Hepatocyte (in vitro differentiated cells): ENCODE measurements at regions not wholly inside any gene's neighbourhood (a gene's known extent, or its start where the extent isn't known, plus 50 kb on each side); places are given as distances from the start of the nearest gene placed in this dataset.

Experiments
- EZH2 ChIP-seq: fragments of 200-600 bp; sonication (generic); IDR thresholded peaks from 2 replicates; pipeline ENCODE4 v1.6.1; 2016; ENCODE audit warnings: antibody characterized with exemption, mild to moderate bottlenecking, borderline replicate concordance
- TF ChIP-seq, protein P1 (sequence below): fragments of 200-600 bp; sonication (generic); IDR thresholded peaks from 2 replicates; pipeline ENCODE4 v1.5.1; 2016; ENCODE audit warnings: antibody characterized with exemption, mild to moderate bottlenecking; ENCODE audit not compliant: poor library complexity

GRCh38 chr19:28880735-28881401 is 332.1 kb downstream of the UQCRFS1 start:
- TF ChIP-seq, protein P1, sequence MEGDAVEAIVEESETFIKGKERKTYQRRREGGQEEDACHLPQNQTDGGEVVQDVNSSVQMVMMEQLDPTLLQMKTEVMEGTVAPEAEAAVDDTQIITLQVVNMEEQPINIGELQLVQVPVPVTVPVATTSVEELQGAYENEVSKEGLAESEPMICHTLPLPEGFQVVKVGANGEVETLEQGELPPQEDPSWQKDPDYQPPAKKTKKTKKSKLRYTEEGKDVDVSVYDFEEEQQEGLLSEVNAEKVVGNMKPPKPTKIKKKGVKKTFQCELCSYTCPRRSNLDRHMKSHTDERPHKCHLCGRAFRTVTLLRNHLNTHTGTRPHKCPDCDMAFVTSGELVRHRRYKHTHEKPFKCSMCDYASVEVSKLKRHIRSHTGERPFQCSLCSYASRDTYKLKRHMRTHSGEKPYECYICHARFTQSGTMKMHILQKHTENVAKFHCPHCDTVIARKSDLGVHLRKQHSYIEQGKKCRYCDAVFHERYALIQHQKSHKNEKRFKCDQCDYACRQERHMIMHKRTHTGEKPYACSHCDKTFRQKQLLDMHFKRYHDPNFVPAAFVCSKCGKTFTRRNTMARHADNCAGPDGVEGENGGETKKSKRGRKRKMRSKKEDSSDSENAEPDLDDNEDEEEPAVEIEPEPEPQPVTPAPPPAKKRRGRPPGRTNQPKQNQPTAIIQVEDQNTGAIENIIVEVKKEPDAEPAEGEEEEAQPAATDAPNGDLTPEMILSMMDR, result no peak
- TF ChIP-seq EZH2, result no peak
